ENCODE measurements at regions not wholly inside any gene's neighbourhood (a gene's known extent, or its start where the extent isn't known, plus 50 kb on each side); places are given as distances from the start of the nearest gene placed in this dataset.

GRCh38 chr9:85224301-85224700, 517.5 kb downstream of the AGTPBP1 start:
- no peak for DNase-seq (ENCODE audit: low read depth)
- Histone ChIP-seq H3K36me3 (ENCODE audit: control insufficient read depth, insufficient read depth, low read length) (no peaks in the 10 kb centered on the region), H3K27me3 (ENCODE audit: control insufficient read depth, insufficient read depth, low read length) (no peaks in the 10 kb centered on the region), H3K4me3 (ENCODE audit: low read depth, low read length) (no peak overlapping the region)
- TF ChIP-seq CTCF (IDR thresholded peaks at IDR 0.05; ENCODE audit: insufficient read depth, low read length, poor library complexity, severe bottlenecking) = no peak

DNA sequence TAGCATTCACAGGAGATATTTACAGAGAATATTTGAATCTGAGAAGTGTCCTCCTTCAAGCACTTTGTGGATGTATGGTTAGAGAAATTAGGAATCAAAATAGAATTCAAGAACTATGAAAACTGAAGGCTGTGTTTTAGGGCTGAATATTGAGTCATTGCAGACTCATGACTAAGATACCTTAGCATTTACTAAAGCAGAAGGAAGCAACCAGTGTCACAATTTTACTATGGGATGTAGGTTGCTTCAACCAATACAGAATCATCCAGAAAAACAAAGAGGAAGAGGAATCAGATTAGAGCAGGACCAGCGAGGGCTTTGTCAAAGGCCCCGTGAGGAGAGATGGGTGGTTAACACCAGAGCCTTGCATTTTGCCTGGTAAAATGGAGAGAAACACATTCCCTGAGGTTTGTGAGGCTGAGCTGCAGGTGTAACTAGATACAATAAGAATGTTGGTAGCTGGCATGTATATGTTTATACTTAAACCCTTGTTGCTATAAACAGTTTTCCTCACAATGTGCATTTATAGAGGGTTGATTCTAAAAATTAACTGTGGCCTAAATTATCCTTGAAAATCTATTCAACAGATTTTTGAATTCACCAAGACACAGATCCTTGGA, 518.1 kb downstream of the AGTPBP1 start:
- no peak for TF ChIP-seq CTCF (IDR thresholded peaks at IDR 0.05; ENCODE audit: insufficient read depth, low read length, poor library complexity, severe bottlenecking)
- Histone ChIP-seq H3K36me3 (ENCODE audit: control insufficient read depth, insufficient read depth, low read length) (no peaks in the 10 kb centered on the region), H3K4me3 (ENCODE audit: low read depth, low read length) (no peak overlapping the region), H3K27me3 (ENCODE audit: control insufficient read depth, insufficient read depth, low read length) (no peaks in the 10 kb centered on the region)
- no peak for DNase-seq (ENCODE audit: low read depth)

DNA sequence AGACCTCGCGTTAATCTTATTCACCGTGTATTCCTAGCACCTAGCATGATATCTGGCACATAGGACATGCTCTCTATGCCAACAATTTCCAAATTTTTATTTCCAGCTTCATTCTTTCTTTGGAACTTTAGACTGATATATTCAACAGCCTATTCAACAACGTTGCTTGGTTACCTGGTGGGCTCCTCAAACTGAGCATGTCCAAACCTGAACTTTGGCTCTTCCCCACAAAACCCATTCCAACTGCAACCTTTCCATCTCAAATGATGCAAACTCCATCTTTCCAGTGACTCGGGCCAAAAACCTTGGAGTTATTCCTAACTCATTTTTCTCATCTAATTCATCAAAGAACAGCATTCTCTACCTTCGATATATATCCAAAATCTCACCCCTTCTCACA, 525.2 kb downstream of the AGTPBP1 start:
- no peak for TF ChIP-seq CTCF (IDR thresholded peaks at IDR 0.05; ENCODE audit: insufficient read depth, low read length, poor library complexity, severe bottlenecking)
- Histone ChIP-seq H3K27me3 (ENCODE audit: control insufficient read depth, insufficient read depth, low read length) (no peaks in the 10 kb centered on the region), H3K36me3 (ENCODE audit: control insufficient read depth, insufficient read depth, low read length) (no peaks in the 10 kb centered on the region), H3K4me3 (ENCODE audit: low read depth, low read length) (no peak overlapping the region)
- DNase-seq (ENCODE audit: low read depth) = no peak

- no peak overlapping the region for H3K4me3 ChIP-seq (ENCODE audit: low read depth, low read length)
- no peak for TF ChIP-seq CTCF (IDR thresholded peaks at IDR 0.05; ENCODE audit: insufficient read depth, low read length, poor library complexity, severe bottlenecking)
- no peak for DNase-seq (ENCODE audit: low read depth)
- no peaks in the 10 kb centered on the region for H3K27me3 ChIP-seq (ENCODE audit: control insufficient read depth, insufficient read depth, low read length)
- no peaks in the 10 kb centered on the region for H3K36me3 ChIP-seq (ENCODE audit: control insufficient read depth, insufficient read depth, low read length)
These were observed 525.8 kb downstream of the AGTPBP1 start for GRCh38 chr9:85215961-85216360.

- no peaks in the 10 kb centered on the region for H3K36me3 ChIP-seq (ENCODE audit: control insufficient read depth, insufficient read depth, low read length)
- no peak overlapping the region for H3K4me3 ChIP-seq (ENCODE audit: low read depth, low read length)
- TF ChIP-seq CTCF (IDR thresholded peaks at IDR 0.05; ENCODE audit: insufficient read depth, low read length, poor library complexity, severe bottlenecking) = no peak
- H3K27me3 ChIP-seq (ENCODE audit: control insufficient read depth, insufficient read depth, low read length) = no peaks in the 10 kb centered on the region
- no peak for DNase-seq (ENCODE audit: low read depth)
These were observed 526.3 kb downstream of the AGTPBP1 start for GRCh38 chr9:85215416-85215815.

Measured in kidney epithelial cell (primary cell).